GM10266 (cell line): ENCODE measurements at regions not wholly inside any gene's neighbourhood (a gene's known extent, or its start where the extent isn't known, plus 50 kb on each side); places are given as distances from the start of the nearest gene placed in this dataset.

ENCODE experiments used
- DNase-seq: peaks from one replicate; pipeline ENCODE4 v3.0.0; 2012; ENCODE audit errors: extremely low spot score
- TF ChIP-seq, protein P1 (sequence below): IDR thresholded peaks from 2 replicates; pipeline ENCODE4 v1.5.1; 2012; ENCODE audit warnings: mild to moderate bottlenecking, low read depth; ENCODE audit not compliant: control insufficient read depth, insufficient read depth; ENCODE audit errors: missing control alignments

DNA sequence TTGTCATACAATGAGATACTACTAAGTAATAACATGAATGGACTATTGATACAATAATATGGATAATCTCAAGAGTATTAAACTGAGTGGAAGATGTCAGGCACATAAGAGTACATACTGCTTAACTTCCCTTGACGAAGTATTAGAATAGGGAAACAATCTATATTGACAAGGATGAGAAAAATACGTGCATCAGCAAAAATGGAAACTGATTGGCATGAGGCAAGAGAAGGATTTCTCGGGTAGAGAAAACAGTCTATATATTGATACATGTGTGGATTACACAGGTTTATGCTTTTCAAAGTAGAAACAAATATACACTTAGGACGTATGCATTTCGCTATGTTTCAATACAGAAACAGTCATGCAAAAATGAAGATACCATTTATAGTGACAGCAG, 57.4 kb downstream of the PRR20E start:
- TF ChIP-seq, protein P1, sequence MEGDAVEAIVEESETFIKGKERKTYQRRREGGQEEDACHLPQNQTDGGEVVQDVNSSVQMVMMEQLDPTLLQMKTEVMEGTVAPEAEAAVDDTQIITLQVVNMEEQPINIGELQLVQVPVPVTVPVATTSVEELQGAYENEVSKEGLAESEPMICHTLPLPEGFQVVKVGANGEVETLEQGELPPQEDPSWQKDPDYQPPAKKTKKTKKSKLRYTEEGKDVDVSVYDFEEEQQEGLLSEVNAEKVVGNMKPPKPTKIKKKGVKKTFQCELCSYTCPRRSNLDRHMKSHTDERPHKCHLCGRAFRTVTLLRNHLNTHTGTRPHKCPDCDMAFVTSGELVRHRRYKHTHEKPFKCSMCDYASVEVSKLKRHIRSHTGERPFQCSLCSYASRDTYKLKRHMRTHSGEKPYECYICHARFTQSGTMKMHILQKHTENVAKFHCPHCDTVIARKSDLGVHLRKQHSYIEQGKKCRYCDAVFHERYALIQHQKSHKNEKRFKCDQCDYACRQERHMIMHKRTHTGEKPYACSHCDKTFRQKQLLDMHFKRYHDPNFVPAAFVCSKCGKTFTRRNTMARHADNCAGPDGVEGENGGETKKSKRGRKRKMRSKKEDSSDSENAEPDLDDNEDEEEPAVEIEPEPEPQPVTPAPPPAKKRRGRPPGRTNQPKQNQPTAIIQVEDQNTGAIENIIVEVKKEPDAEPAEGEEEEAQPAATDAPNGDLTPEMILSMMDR: no peak
- no peak for DNase-seq

DNA sequence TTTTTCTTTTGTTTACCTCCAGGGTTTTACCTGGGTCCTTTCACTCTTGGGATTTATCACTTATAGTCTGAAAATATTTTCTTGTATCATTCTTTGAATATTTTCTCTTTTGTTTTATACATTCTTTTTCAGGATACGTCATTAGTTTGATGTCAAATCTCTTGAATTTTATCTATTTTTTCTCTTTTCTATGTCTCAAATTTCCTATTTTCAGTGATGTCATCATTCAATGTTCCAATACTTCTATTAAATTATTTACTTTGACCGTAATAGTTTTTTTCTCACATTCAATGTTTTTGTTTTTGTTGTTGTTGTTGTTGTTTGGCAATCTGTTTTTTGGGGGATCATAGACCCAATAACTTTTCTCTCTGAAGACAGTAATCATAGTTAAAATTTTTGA, 83.5 kb downstream of the PRR20E start:
- TF ChIP-seq, protein P1: no peak
- DNase-seq: no peak

DNA sequence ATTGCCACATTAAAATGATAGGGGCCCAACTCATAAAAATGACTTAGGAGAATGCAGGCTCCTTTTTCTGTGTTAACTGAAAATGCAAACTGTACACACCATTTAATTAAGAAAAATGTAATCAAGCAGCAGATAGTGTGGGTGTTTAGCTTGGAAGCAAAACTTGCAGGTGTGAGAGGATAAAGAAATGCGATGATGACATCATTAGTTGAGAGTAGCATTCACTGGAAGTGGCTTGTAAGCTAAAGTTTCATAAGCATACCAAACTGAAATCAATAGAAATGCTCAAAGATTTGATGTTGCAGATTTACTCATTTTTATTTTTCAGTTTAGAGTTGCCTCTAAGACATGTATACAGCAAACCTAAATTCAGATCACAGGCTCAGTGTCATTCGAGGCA, 86.6 kb downstream of the PRR20E start:
- DNase-seq: no peak
- TF ChIP-seq, protein P1: no peak

DNA sequence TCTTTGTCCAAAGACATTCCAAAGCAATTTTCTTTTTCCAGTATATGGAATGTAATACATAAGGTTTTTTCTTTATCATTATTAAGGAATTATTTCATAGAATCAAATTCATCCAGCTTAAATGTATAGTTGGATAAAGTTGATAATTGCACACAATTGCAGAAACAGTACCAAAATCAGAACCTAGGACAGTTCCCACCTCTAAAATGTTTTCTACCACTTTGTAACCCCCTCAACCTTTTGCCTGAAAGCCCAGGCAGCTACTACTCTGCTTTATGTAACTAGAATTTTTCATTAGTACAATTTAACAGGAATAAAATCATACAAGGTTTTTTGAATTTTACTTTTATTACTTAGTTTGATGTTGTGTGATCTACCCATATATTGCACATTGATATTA, 98.0 kb downstream of the PRR20E start:
- TF ChIP-seq, protein P1: no peak

DNA sequence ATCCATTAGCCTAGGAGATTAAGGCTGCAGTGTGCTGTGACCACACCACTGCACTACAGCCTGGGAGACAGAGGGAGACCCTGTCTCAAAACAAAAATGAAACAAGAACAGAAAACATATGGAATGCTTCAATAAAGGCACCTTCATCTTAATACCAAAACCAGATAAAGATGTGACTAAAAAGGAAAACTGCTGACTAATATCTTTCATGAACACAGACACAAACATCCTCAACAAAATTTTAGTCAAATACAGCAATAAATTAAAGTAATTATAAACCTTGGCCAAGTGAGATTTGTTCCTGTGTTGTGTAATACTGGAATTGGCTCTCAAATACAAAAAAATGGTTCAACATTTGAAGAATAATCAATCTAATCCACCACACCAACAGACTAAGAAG, 103.5 kb downstream of the PRR20E start:
- no peak for DNase-seq
- TF ChIP-seq, protein P1: no peak

More for the DNA sequence above, 98.0 kb downstream of the PRR20E start:
- no peak for DNase-seq

DNA sequence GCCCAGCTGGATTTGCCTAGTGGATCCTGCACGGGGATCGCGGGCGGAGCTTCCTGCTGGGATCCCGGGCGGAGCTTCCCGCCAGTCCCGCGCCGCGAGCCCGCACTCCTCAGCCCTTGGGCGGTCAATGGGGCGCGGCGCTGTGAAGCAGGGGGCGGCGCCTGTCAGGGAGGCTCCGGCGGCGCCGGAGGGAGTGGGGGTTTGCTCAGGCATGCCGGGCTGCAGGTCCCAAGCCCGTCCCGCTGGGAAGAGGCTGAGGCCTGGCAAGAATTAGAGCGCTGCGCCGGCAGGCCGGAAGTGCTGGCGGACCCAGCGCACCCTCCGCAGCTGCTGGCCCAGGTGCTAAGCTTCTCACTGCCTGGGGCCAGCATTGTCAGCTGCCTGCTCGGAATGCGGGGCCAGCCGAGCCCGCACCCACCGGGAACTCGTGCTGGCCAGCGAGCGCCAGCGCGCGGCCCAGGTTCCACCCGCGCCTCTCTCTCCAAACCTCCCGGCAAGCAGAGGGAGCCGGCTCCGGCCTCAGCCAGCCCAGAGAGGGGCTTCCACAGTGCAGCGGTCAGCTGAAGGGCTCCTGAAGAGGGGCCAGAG, 119.6 kb downstream of the PRR20E start:
- TF ChIP-seq, protein P1: no peak
- DNase-seq: no peak

DNA sequence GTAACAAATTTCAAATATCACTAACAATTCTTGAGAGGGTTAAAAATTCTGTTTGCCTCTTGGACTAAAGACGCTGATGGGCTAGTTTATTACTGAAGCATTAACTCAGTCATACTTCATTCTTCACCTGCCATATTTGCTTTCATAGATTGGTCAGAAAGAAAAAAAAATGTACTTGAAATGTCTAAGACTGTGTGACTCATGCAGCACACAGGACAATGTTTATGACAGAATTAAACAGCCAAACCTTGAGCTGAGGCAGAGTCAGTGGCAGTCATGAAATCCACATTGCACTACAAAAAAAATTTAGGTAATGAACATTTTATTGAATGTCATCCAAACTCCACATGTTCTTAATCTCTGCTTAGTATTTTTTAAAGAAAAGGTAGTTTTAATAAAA, 135.6 kb downstream of the PRR20E start:
- TF ChIP-seq, protein P1: no peak
- DNase-seq: no peak
